Urinary bladder (tissue), 3 donors: ENCODE measurements at regions not wholly inside any gene's neighbourhood (a gene's known extent, or its start where the extent isn't known, plus 50 kb on each side); places are given as distances from the start of the nearest gene placed in this dataset.

ENCODE experiments used
- DNase-seq: peaks from one replicate; pipeline ENCODE4 v3.0.0-alpha.2; 2015; ENCODE audit errors: extremely low spot score
- H3K27ac ChIP-seq: one replicate; pipeline ENCODE4 v1.5.1; 2013; ENCODE audit warnings: low read depth, mild to moderate bottlenecking, moderate library complexity
- H3K36me3 ChIP-seq: one replicate; pipeline ENCODE4 v1.6.1; 2013; ENCODE audit warnings: mild to moderate bottlenecking, moderate library complexity; ENCODE audit not compliant: insufficient read depth
- H3K4me1 ChIP-seq: one replicate; pipeline ENCODE4 v1.6.1; 2013; ENCODE audit warnings: mild to moderate bottlenecking, moderate library complexity; ENCODE audit not compliant: insufficient read depth
- H3K4me3 ChIP-seq: one replicate; pipeline ENCODE4 v1.5.1; 2013; ENCODE audit warnings: low read depth, low read length
- WGBS: extraction: QIAGEN DNeasy Blood & Tissue Kit; methylation state at CpG from one replicate; pipeline ENCODE4 v1.1.7; 2013; 5-methylcytosine and 5-hydroxymethylcytosine counted together
- donor health status: healthy with polysubstance abuse.
- donor health status: healthy.

GRCh38 chr10:118979661-118980060 lies 49.9 kb upstream of the NANOS1 start:
- DNase-seq = no peak
- 92% methylated on average over 8 of the region's 8 CpGs for WGBS
- no peaks in the 10 kb centered on the region for H3K36me3 ChIP-seq
- no peak overlapping the region for H3K27ac ChIP-seq
- no peak overlapping the region for H3K4me3 ChIP-seq
- H3K4me1 ChIP-seq = no peaks in the 10 kb centered on the region
